Mucosa of stomach (tissue), 1 donor: ENCODE measurements at regions not wholly inside any gene's neighbourhood (a gene's known extent, or its start where the extent isn't known, plus 50 kb on each side); places are given as distances from the start of the nearest gene placed in this dataset.

Experiments
- H3K27me3 ChIP-seq: one replicate; pipeline ENCODE4 v1.7.0; 2013; ENCODE audit warnings: mild to moderate bottlenecking, low read length; ENCODE audit not compliant: control insufficient read depth, insufficient read depth
- H3K36me3 ChIP-seq: one replicate; pipeline ENCODE4 v1.7.0; 2013; ENCODE audit warnings: low read length; ENCODE audit not compliant: control insufficient read depth, insufficient read depth
- H3K4me1 ChIP-seq: one replicate; pipeline ENCODE4 v1.7.0; 2013; ENCODE audit warnings: mild to moderate bottlenecking, low read length; ENCODE audit not compliant: control insufficient read depth, insufficient read depth
- H3K4me3 ChIP-seq: one replicate; pipeline ENCODE4 v1.7.0; 2013; ENCODE audit warnings: low read length
- H3K9ac ChIP-seq: one replicate; pipeline ENCODE4 v1.7.0; 2013; ENCODE audit warnings: mild to moderate bottlenecking, low read length, moderate library complexity
- H3K9me3 ChIP-seq: one replicate; pipeline ENCODE4 v1.7.0; 2013; ENCODE audit warnings: mild to moderate bottlenecking, low read length, moderate library complexity; ENCODE audit not compliant: control insufficient read depth
- donor health status: Pancreatic carcinoma.

GRCh38 chr18:78722929-78723710 is 256.5 kb upstream of the SALL3 start:
- H3K9ac ChIP-seq, result no peak overlapping the region
- H3K36me3 ChIP-seq, result no peaks in the 10 kb centered on the region
- H3K4me3 ChIP-seq, result no peak overlapping the region
- H3K9me3 ChIP-seq, result no peaks in the 10 kb centered on the region
- H3K4me1 ChIP-seq, result no peaks in the 10 kb centered on the region
- peaks cover 2% of the 10 kb centered on the region for H3K27me3 ChIP-seq

GRCh38 chr18:78724214-78724914 is 255.3 kb upstream of the SALL3 start:
- no peaks in the 10 kb centered on the region for H3K9me3 ChIP-seq
- no peak overlapping the region for H3K9ac ChIP-seq
- no peaks in the 10 kb centered on the region for H3K36me3 ChIP-seq
- H3K4me3 ChIP-seq, result no peak overlapping the region
- H3K4me1 ChIP-seq, result no peaks in the 10 kb centered on the region
- H3K27me3 ChIP-seq, result peaks cover 2% of the 10 kb centered on the region

DNA sequence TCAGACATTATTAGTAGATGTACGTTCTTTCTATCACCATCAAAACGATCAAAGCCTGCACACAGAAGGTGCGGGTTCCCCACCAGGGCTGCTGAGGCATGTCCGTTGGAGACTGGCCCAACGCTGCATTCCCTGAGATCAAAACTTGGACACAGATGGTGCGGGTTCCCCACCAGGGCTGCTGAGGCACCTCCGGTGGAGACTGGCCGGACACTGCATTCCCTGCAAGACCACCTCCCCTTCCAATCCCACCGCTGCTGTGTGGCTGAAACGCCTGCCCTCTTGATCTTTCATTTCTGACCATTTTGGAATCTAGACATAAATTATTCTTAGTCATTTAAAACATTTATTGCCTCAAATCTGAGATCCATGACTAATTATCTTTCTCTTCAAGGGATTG is 254.2 kb upstream of the SALL3 start:
- no peaks in the 10 kb centered on the region for H3K4me1 ChIP-seq
- H3K27me3 ChIP-seq, result peaks cover 2% of the 10 kb centered on the region
- no peaks in the 10 kb centered on the region for H3K36me3 ChIP-seq
- no peak overlapping the region for H3K4me3 ChIP-seq
- no peak overlapping the region for H3K9ac ChIP-seq
- H3K9me3 ChIP-seq, result no peaks in the 10 kb centered on the region

DNA sequence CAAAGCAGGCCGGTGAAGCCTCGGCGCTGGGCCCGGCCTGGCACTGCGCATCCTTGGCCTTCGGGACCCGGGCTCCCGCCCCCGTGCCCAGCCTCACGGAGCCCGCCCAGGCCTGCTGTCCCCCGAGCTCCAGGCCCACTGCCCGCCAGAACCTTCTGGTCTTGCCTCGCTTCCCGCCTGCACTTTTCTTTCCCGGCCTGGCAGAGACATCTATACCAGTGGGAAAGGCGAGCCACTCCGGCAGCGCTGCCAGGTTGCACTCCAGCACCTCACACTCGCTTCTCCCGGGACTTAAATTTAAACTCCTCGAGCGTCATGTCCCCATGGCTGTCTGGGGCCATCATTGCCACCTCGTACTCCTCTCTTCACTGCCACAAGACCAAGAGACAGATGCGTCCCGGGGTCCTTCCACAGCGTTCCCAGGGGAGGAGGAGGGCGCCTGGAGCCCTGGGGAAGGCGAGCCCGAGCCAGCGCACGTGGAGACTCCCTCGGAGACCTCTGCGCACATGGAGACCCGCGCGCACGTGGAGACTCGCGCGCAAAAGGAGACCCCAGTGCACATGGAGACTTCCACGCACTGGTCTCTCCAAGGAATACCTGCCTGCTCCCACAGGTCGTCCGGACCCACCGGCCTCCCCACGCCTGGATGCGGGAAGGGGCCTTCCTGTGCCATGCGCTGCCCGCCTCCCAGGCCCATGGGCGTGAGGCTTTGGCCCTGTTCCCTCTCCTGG is 253.1 kb upstream of the SALL3 start:
- Histone ChIP-seq H3K4me1 (no peaks in the 10 kb centered on the region), H3K4me3 (no peak overlapping the region)

DNA sequence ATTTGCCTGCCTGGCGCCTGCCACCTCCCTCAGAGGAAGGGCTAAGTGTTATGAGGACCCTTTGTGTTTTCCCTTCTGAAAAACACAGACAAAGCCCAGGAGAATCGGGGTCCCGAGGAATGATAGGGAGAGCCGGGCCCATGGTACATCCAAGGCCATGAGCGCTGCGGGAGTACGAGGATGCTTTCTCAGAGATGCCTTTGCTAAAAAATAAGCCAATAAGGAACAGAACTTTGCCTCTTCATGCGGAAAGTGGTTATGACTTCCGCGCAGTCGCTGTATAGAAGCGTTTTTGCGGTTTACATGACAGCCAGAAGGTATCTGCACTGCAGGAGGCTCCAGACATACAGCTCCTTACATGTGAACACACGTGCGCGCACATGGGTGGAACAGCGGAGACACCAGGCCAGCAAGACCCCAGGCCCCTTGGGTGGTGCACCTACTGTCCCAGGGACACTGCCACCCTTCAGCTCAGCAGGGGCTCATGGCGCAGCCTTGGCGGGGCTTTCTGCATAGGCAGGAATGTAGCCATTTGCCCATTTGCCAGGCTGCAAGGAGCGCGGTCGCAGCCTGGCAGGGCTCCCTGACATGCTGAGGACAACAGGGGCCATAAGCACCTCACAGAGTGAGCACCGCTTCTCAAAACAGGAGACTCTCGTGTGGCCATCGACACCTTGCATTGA is 252.4 kb upstream of the SALL3 start:
- Histone ChIP-seq H3K36me3 (no peaks in the 10 kb centered on the region), H3K27me3 (peaks cover 2% of the 10 kb centered on the region), H3K9ac (no peak overlapping the region), H3K4me1 (no peaks in the 10 kb centered on the region), H3K4me3 (no peak overlapping the region), H3K9me3 (no peaks in the 10 kb centered on the region)

More for the DNA sequence above, 253.1 kb upstream of the SALL3 start:
- Histone ChIP-seq H3K9me3 (no peaks in the 10 kb centered on the region), H3K36me3 (no peaks in the 10 kb centered on the region), H3K9ac (no peak overlapping the region), H3K27me3 (peaks cover 2% of the 10 kb centered on the region)

DNA sequence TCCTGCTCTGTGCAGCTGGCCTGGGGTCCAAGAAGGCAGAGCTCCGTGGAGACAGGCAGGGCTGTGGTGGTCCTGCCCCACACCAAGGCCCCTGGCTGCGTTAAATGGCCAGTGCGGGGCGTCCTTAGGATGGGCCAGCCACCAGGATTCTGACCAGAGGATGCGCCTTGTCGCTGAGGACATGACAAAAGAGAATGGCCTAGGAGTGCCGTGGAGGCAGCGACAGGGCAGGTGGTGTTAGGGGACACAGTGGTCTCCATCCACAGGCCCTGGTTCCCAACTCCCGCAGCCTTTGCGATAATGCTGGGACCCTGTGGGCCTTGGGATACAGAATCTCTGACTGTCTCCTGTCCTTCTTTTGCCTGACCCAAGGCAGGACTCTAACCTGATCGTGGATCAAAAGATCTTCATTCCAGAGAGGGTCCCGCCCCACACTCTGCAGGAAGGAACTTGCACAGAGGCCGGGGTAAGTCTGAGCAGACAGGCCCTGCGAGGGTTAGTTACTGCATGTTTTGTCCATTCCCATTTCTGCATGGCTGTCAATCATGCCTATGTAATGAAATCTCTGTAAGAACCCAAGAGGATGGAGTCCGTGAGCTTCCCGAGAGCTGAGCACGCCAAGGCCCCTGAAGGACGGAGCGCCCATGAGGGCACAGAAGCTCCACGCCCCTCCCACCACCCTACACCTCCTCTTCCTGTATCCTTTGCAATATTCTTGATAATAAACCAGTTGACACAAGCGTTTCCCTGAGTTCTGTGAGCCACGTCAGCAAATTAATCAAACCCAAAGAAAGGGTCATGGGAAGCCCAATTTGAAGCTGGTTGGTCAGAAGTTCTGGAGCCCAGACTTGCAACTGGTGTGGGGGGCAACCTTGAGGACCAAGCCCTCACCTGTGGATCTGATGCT is 251.5 kb upstream of the SALL3 start:
- Histone ChIP-seq H3K36me3 (no peaks in the 10 kb centered on the region), H3K4me3 (no peak overlapping the region), H3K27me3 (peaks cover 2% of the 10 kb centered on the region), H3K9ac (no peak overlapping the region), H3K4me1 (no peaks in the 10 kb centered on the region), H3K9me3 (no peaks in the 10 kb centered on the region)

DNA sequence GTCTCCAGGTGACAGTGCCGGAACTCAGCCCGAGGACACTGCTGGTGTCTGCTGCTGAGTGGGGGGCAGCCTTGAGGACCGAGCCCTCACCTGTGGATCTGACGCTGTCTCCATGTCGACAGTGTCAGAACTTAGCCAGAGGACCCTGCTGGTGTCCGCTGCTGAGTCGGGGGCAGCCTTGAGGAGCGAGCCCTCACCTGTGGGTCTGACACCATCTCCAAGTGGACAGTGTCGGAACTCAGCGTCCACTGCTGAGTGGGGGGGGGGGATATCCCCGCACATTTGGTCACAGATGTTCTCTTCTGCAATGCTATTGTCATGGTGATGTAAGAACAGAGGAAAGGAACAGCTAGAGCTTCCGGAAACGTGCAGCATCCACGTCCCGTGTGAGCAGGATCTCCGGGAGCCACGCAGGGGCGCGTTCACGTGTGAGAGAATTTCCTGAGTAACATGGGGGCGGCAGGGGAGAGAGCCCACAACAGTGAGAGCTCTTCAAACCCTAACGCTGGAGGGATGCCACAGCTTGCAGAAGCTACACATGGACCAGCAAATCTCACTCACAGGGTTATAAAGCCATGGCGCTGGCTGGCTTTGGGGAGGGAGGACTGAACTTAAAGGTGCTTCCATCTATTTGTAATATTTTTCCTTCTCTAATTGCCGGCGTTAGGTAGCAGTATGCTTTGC is 250.7 kb upstream of the SALL3 start:
- H3K4me3 ChIP-seq, result no peak overlapping the region
- H3K9ac ChIP-seq, result no peak overlapping the region
- no peaks in the 10 kb centered on the region for H3K27me3 ChIP-seq
- H3K36me3 ChIP-seq, result no peaks in the 10 kb centered on the region
- H3K4me1 ChIP-seq, result no peaks in the 10 kb centered on the region
- no peaks in the 10 kb centered on the region for H3K9me3 ChIP-seq

GRCh38 chr18:78730546-78730945 is 249.1 kb upstream of the SALL3 start:
- Histone ChIP-seq H3K4me1 (no peaks in the 10 kb centered on the region), H3K9ac (no peak overlapping the region), H3K27me3 (no peaks in the 10 kb centered on the region), H3K4me3 (no peak overlapping the region), H3K9me3 (no peaks in the 10 kb centered on the region), H3K36me3 (no peaks in the 10 kb centered on the region)

- no peak overlapping the region for H3K9ac ChIP-seq
- no peaks in the 10 kb centered on the region for H3K4me1 ChIP-seq
- no peaks in the 10 kb centered on the region for H3K9me3 ChIP-seq
- no peaks in the 10 kb centered on the region for H3K27me3 ChIP-seq
- no peaks in the 10 kb centered on the region for H3K36me3 ChIP-seq
- H3K4me3 ChIP-seq, result no peak overlapping the region
Measured at GRCh38 chr18:78731016-78731397, 248.6 kb upstream of the SALL3 start.

DNA sequence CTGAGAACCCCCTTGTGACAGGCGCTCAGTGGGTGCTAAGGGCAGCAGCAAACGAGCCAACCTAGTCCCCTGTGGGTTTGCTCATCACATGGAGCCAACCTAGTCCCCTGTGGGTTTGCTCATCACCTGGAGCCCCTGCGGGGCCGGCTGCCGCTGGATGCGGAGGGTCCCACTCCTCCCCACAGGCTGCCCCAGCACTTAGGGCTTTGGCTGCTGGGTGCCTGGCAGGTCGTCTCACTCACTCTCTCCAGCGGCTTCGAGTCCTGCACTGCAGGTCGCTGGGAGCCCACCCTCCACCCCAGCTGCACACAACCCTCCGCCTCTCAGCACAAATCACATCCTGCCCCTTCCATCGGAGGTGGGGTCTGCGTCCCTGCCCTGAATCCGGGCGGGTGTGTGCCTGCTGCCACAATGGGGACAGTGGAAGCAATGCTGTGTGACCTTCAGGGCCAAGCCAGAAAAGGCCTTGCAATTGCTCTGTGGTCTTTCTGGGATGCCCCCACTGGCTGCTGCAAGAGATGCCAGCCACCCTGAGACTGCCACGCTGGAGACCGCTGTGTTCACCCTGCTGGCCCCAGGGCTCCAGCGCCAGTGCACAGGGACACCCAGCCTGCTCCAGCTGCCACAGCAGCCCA is 248.1 kb upstream of the SALL3 start:
- Histone ChIP-seq H3K4me3 (no peak overlapping the region), H3K36me3 (no peaks in the 10 kb centered on the region), H3K4me1 (no peaks in the 10 kb centered on the region), H3K27me3 (no peaks in the 10 kb centered on the region), H3K9me3 (no peaks in the 10 kb centered on the region), H3K9ac (no peak overlapping the region)
